ENCODE measurements at regions not wholly inside any gene's neighbourhood (a gene's known extent, or its start where the extent isn't known, plus 50 kb on each side); places are given as distances from the start of the nearest gene placed in this dataset.

DNA sequence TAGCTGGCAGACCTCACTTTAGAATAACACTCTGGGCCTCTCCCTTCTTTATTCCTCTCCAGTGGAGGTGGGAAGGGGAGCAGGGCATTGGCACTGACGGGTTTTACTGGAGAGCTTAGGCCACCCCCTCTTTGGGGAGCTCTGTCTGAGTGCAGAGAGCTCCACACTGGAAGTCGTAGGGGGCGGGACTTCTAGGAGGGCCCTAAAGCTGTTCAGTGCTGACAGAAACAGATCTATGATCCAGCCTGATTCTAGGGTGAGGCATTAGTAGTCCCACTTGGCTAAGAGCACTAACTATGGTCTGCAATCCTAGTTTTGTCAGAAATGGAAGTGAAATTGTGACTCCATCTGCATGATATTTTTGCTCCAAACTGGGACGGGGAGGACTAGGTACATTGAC is 138.7 kb downstream of the MIS18A start:
- TF ChIP-seq, protein P1, sequence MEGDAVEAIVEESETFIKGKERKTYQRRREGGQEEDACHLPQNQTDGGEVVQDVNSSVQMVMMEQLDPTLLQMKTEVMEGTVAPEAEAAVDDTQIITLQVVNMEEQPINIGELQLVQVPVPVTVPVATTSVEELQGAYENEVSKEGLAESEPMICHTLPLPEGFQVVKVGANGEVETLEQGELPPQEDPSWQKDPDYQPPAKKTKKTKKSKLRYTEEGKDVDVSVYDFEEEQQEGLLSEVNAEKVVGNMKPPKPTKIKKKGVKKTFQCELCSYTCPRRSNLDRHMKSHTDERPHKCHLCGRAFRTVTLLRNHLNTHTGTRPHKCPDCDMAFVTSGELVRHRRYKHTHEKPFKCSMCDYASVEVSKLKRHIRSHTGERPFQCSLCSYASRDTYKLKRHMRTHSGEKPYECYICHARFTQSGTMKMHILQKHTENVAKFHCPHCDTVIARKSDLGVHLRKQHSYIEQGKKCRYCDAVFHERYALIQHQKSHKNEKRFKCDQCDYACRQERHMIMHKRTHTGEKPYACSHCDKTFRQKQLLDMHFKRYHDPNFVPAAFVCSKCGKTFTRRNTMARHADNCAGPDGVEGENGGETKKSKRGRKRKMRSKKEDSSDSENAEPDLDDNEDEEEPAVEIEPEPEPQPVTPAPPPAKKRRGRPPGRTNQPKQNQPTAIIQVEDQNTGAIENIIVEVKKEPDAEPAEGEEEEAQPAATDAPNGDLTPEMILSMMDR (IDR thresholded peaks at IDR 0.05; ENCODE audit: low read depth, low read length), result no peak
- TF ChIP-seq, protein P2, sequence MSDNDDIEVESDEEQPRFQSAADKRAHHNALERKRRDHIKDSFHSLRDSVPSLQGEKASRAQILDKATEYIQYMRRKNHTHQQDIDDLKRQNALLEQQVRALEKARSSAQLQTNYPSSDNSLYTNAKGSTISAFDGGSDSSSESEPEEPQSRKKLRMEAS (IDR thresholded peaks at IDR 0.05; ENCODE audit: low read depth, low read length), result no peak
- TF ChIP-seq POLR2A (IDR thresholded peaks at IDR 0.05; ENCODE audit: extremely low read depth, insufficient read length), result no peak
- no peak for TF ChIP-seq MYC (IDR thresholded peaks at IDR 0.05; ENCODE audit: low read depth, low read length)
